AG10803 (cell line): ENCODE measurements at regions not wholly inside any gene's neighbourhood (a gene's known extent, or its start where the extent isn't known, plus 50 kb on each side); places are given as distances from the start of the nearest gene placed in this dataset.

Experiments used
- DNase-seq: peaks from one replicate; pipeline ENCODE4 v3.0.0; 2010; ENCODE audit warnings: low read depth
- H3K4me3 ChIP-seq: 2 replicates; pipeline ENCODE4 v1.5.1; 2011; ENCODE audit warnings: mild to moderate bottlenecking, low read length, control low read depth
- CTCF ChIP-seq: conservative IDR thresholded peaks from 2 replicates; pipeline ENCODE4 v1.5.1; 2011; ENCODE audit warnings: mild to moderate bottlenecking, low read length, control low read depth, inconsistent platforms

- TF ChIP-seq CTCF, result no peak
Observed at GRCh38 chr3:130604806-130605205, 87.8 kb downstream of the COL6A6 start.

GRCh38 chr3:130606336-130606735 lies 89.4 kb downstream of the COL6A6 start:
- no peak for TF ChIP-seq CTCF
- no peak overlapping the region for H3K4me3 ChIP-seq
- no peak for DNase-seq

More at GRCh38 chr3:130604806-130605205, 87.8 kb downstream of the COL6A6 start:
- H3K4me3 ChIP-seq, result no peak overlapping the region
- no peak for DNase-seq

DNA sequence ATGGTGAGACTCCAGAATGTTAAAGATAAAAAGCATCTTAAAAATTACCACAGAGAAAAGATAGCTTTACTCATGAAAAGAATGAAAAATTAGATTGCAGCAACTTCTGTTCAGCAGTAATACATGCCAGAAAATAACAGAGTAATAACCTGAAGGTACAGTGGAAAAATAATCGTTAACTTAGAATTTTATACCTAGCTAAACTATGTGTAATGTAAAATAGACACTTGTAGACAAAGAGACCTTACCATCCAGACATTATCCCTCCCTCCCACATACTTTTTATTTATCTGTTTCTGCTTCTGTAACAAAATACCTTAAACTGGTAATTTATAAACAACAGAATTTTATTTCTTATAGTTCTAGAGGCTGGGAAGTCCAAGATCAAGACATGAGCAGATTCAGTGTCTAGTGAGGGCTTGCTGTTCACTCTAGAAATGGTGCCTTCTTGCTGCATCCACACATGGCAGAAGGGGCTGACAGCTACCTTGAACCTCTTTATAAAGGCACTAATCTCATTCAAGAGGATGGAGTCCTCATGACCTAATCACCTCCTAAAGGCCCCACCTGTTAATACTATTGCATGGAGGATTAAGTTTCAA lies 90.7 kb downstream of the COL6A6 start:
- TF ChIP-seq CTCF, result no peak
- DNase-seq, result no peak
- no peak overlapping the region for H3K4me3 ChIP-seq

GRCh38 chr3:130609166-130609979 lies 92.4 kb downstream of the COL6A6 start:
- DNase-seq, result no peak
- no peak for TF ChIP-seq CTCF
- H3K4me3 ChIP-seq, result no peak overlapping the region

- DNase-seq, result no peak
- TF ChIP-seq CTCF, result no peak
- no peak overlapping the region for H3K4me3 ChIP-seq
Observed at GRCh38 chr3:130619196-130619595, 102.2 kb downstream of the COL6A6 start.

DNA sequence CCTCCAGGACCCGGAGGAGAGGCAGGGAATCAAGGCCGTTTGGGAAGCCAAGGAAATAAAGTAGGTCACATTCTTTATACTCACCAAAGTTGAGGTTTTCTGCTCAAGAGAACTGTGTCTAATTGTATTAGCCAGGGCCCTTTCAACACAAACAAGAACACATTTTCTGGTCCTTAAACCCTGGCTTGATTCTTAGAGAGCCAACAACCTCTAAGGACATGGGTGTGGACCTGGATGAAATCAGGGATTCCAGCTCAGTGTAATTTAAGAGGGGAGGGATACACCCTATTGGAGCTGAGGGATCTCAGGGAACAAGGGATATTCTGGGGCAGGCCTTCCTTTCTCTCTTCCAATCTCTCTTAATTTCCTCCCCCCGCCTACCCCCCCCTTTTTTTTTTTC lies 104.8 kb downstream of the COL6A6 start:
- DNase-seq, result no peak
- no peak for TF ChIP-seq CTCF
- no peak overlapping the region for H3K4me3 ChIP-seq

- TF ChIP-seq CTCF, result no peak
- no peak overlapping the region for H3K4me3 ChIP-seq
- peak; percentile 29 for DNase-seq
Observed at GRCh38 chr3:130626049-130626448, 109.1 kb downstream of the COL6A6 start.
